ENCODE measurements at regions not wholly inside any gene's neighbourhood (a gene's known extent, or its start where the extent isn't known, plus 50 kb on each side); places are given as distances from the start of the nearest gene placed in this dataset.

- no peak for TF ChIP-seq CTCF (IDR thresholded peaks at IDR 0.05; ENCODE audit: low read depth, low read length, missing control alignments)
- DNase-seq (ENCODE audit: extremely low read depth, low read depth): no peak
- H3K4me3 ChIP-seq (replicated peaks; ENCODE audit: low read depth, low read length): no peak overlapping the region
These were observed 308.4 kb upstream of the COL3A1 start for GRCh38 chr2:188665727-188666304.

DNA sequence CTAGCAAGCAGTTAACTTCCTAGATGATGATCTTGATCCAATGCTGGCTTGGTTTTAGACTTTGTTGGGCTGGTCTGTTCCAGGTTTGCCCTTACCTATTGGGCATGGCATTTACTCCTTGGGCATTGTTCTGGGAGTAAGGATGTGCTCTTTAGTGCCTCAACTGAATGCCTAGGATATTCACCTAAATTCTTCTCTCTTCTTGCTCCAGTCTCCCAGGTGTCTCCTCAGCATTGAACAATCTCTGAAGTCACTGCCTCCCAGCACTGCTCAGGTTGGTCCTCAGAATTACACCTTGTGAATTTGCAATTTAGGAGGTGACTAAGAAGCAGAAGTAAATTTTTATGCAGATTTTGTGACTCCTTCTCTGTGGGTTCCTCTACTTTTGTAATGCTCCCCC, 307.7 kb upstream of the COL3A1 start:
- no peak overlapping the region for H3K4me3 ChIP-seq (replicated peaks; ENCODE audit: low read depth, low read length)
- no peak for DNase-seq (ENCODE audit: extremely low read depth, low read depth)
- TF ChIP-seq CTCF (IDR thresholded peaks at IDR 0.05; ENCODE audit: low read depth, low read length, missing control alignments): no peak

DNA sequence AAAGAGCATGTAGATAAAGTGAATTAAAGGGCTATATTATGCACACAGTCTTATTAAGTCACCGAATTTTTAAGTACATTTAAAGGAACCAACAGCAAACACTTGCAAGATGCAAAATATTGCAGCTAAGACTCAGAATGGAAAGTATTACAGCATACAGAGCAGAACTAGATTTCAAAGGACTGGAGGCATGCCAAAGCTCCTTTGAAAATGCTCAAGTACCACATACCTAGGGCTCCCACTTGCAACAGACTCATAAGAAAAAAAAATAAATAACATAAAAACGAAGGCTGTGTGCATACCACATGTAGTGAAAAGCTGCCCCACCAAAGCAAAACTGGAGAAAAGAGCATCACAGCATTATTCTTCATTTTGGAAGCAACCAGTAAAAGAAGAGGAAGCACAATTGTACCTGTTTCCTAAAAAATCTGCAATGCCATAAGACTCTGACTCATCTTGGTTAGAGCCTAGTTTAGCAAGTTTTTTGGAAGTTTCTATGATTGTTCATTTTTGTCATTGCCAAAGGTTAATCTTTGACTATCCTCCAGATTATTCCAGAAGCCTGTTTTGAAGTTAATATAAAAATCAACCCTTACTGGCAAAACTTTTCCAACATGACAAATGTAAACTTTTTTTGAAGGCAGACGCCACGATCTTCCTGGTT, 306.0 kb upstream of the COL3A1 start:
- H3K4me3 ChIP-seq (replicated peaks; ENCODE audit: low read depth, low read length): no peak overlapping the region
- DNase-seq (ENCODE audit: extremely low read depth, low read depth): no peak
- TF ChIP-seq CTCF (IDR thresholded peaks at IDR 0.05; ENCODE audit: low read depth, low read length, missing control alignments): no peak

DNA sequence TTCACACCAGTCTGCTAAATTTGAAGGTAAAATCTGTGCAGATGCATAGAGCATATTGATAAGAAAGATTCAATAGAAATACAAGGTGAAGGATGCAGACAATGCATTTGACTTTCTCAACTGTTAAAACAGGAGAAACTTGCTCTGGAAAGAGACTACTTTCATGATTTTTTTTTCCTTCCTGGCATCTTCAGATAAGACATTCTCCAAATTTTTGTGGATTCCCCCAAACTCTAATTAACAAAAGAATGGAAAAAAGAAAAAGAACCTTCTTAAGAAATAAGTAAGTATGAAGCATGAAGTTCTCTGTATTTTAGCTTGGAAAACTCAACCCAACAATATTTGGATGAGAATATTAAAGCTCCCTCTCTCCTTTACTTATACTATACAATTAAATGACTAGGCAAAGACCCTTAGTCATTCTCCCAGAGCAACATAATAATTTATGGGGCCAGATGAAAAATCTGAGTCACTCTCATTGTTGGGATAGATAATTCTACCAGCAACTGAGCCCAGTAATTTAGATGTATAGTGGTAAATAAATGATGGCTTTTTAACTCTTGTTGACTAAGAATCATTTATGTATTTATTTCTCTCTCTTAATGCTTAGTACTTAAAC, 298.7 kb upstream of the COL3A1 start:
- DNase-seq (ENCODE audit: extremely low read depth, low read depth): no peak
- TF ChIP-seq CTCF (IDR thresholded peaks at IDR 0.05; ENCODE audit: low read depth, low read length, missing control alignments): no peak
- no peak overlapping the region for H3K4me3 ChIP-seq (replicated peaks; ENCODE audit: low read depth, low read length)

DNA sequence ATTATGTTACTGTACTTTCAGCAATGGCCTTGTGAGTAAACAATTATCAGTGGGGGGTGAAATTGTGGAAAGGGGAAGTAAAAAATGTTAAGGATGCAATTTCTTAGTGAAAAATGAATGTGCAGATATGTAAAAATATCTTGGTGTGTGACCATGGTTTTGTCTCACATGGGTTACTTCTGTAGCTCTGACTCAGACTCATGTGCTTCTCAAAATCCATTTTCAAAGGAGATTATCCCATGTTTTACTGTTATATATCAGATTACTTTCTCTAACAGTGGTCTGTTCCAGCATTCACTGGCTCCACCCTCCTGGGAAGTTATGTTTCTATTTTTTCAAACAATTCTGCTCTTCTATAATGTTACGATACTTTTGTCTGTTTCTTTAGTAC, 298.2 kb upstream of the COL3A1 start:
- H3K4me3 ChIP-seq (replicated peaks; ENCODE audit: low read depth, low read length): no peak overlapping the region
- DNase-seq (ENCODE audit: extremely low read depth, low read depth): no peak
- no peak for TF ChIP-seq CTCF (IDR thresholded peaks at IDR 0.05; ENCODE audit: low read depth, low read length, missing control alignments)

GRCh38 chr2:188677142-188677541, 297.0 kb upstream of the COL3A1 start:
- H3K4me3 ChIP-seq (replicated peaks; ENCODE audit: low read depth, low read length): no peak overlapping the region
- no peak for TF ChIP-seq CTCF (IDR thresholded peaks at IDR 0.05; ENCODE audit: low read depth, low read length, missing control alignments)
- DNase-seq (ENCODE audit: extremely low read depth, low read depth): no peak

Data from HFF-Myc (cell line).